GM19452 (cell line): ENCODE measurements at regions not wholly inside any gene's neighbourhood (a gene's known extent, or its start where the extent isn't known, plus 50 kb on each side); places are given as distances from the start of the nearest gene placed in this dataset.

ENCODE experiments used
- ATAC-seq: cut with Tn5 transposase; IDR thresholded peaks from one replicate; pipeline ENCODE4 v1.9.1; 2021; ENCODE audit not compliant: unreplicated experiment

GRCh38 chr19:32188921-32189320 is 156.5 kb upstream of the ZNF507 start:
- no peak for ATAC-seq

GRCh38 chr19:32189956-32190706 is 155.3 kb upstream of the ZNF507 start:
- no peak for ATAC-seq

GRCh38 chr19:32191921-32192320 is 153.5 kb upstream of the ZNF507 start:
- no peak for ATAC-seq

GRCh38 chr19:32195706-32196610 is 149.5 kb upstream of the ZNF507 start:
- ATAC-seq, result no peak

- ATAC-seq, result no peak
Observed at GRCh38 chr19:32196690-32197420, 148.6 kb upstream of the ZNF507 start.

- ATAC-seq, result no peak
Observed at GRCh38 chr19:32197896-32198882, 147.2 kb upstream of the ZNF507 start.

GRCh38 chr19:32199501-32200040 is 145.8 kb upstream of the ZNF507 start:
- no peak for ATAC-seq

- ATAC-seq, result no peak
Observed at GRCh38 chr19:32200312-32201038, 144.9 kb upstream of the ZNF507 start.

GRCh38 chr19:32201211-32201610 is 144.2 kb upstream of the ZNF507 start:
- no peak for ATAC-seq

- ATAC-seq, result no peak
Observed at GRCh38 chr19:32201636-32202051, 143.8 kb upstream of the ZNF507 start.

- no peak for ATAC-seq
Observed at GRCh38 chr19:32202244-32202643, 143.2 kb upstream of the ZNF507 start.

GRCh38 chr19:32203161-32203560 is 142.2 kb upstream of the ZNF507 start:
- ATAC-seq, result no peak

- ATAC-seq, result no peak
Observed at GRCh38 chr19:32206065-32206464, 139.3 kb upstream of the ZNF507 start.

- ATAC-seq, result no peak
Observed at GRCh38 chr19:32208060-32208459, 137.3 kb upstream of the ZNF507 start.

- ATAC-seq, result no peak
Observed at GRCh38 chr19:32219392-32219791, 126.0 kb upstream of the ZNF507 start.

- no peak for ATAC-seq
Observed at GRCh38 chr19:32219881-32220472, 125.4 kb upstream of the ZNF507 start.

GRCh38 chr19:32220951-32221350 is 124.5 kb upstream of the ZNF507 start:
- no peak for ATAC-seq

- ATAC-seq, result no peak
Observed at GRCh38 chr19:32222556-32222955, 122.9 kb upstream of the ZNF507 start.

GRCh38 chr19:32223106-32223505 is 122.3 kb upstream of the ZNF507 start:
- no peak for ATAC-seq
